ENCODE measurements at regions not wholly inside any gene's neighbourhood (a gene's known extent, or its start where the extent isn't known, plus 50 kb on each side); places are given as distances from the start of the nearest gene placed in this dataset.

GRCh38 chr13:79084802-79085424, 321.1 kb downstream of the RBM26 start:
- DNase-seq (ENCODE audit: low read depth in 3 of 3), result no peak

DNA sequence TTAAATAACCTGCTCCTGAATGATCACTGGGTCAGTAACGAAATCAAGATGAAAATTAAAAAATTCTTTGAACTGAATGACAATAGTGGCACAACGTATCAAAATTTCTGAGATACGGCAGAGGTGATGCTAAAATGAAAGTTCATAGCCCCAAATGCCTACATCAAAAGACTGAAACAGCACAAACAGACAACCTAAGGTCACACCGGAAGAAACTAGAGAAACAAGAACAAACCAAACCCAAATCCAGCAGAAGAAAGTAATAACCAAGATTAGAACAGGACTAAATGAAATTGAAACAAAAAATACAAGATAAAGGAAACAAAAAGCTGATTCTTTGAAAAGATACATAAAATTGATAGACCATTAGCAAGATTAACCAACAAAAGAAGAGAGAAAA, 324.1 kb downstream of the RBM26 start:
- no peak for DNase-seq (ENCODE audit: low read depth in 3 of 3)

DNA sequence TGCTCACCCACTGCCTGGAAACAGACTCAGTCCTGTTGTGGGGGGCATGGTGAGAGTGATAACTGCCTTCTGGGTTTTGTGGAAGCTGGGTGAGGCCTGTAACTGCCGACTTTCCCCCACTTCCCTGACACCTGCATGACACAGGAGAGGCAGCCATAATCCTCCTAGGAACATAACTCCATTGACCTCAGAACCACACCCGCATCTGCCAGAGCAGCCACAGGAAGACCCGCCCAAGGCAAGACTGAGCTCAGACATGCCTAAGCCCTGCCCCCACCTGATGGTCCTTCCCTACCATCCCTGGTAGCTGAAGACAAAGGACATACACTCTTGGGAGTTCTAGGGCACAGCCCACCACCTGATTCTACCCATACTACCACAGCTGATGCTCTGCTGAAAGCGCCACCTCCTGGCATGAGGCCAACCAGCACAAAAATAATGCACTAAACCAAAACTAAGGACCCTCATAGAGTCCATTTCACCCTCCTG, 326.7 kb downstream of the RBM26 start:
- no peak for DNase-seq (ENCODE audit: low read depth in 3 of 3)

DNA sequence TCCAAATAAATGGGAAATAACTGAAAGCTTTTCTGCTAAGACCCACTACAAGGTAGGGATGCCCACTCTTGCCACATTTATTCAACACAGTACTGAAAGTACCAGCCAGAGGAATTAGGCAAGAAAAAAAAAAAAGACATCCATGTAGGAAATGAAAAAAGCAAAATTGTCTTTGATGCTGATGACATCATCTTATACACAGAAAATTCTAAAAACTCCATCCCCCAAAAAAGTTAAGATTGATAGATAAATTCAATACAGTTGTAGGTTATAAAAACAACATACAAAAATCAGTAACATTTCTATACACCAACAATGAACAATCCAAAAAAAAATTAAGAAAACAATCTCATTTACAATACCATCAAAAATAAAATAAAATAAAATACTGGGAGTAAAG, 330.4 kb downstream of the RBM26 start:
- DNase-seq (ENCODE audit: low read depth in 3 of 3), result no peak

DNA sequence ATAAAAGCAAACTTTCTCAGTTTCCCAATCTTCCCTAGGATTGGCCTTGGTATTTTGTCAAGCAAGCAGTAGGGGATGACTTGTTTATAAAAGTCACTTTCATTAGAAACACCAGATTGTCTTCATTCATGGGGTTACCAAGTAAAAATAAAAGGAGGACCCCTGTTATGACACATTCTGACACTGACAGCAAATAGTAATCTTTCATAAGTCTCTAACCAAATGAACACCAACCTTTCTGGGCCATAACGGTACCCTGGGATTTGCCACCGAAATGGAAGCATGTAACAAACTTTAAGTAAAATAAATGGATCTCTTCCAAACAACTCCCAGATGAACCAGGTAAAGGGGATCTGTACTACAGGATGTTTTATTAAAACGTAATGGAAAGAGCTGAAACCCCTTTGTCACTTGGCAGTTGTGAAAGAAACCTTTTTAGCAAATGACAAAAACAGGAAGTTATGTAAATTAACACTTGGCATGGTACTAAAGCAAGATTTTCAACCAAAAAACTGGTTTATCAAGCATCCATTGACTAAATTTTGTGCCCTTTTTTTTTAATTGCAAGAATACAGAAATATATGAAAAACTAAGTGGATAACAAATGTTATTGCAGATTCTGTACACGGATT, 335.6 kb downstream of the RBM26 start:
- DNase-seq (ENCODE audit: low read depth in 3 of 3), result no peak

GRCh38 chr13:79062291-79062690, 343.8 kb downstream of the RBM26 start:
- no peak for DNase-seq (ENCODE audit: low read depth in 3 of 3)

- DNase-seq (ENCODE audit: low read depth in 3 of 3), result no peak
Measured at GRCh38 chr13:79060216-79060615, 345.8 kb downstream of the RBM26 start.

GRCh38 chr13:79056706-79057105, 349.3 kb downstream of the RBM26 start:
- DNase-seq (ENCODE audit: low read depth in 3 of 3), result no peak

- no peak for DNase-seq (ENCODE audit: low read depth in 3 of 3)
Measured at GRCh38 chr13:79051472-79051871, 354.6 kb downstream of the RBM26 start.

GRCh38 chr13:79044415-79044814, 361.6 kb downstream of the RBM26 start:
- no peak for DNase-seq (ENCODE audit: low read depth in 3 of 3)

DNA sequence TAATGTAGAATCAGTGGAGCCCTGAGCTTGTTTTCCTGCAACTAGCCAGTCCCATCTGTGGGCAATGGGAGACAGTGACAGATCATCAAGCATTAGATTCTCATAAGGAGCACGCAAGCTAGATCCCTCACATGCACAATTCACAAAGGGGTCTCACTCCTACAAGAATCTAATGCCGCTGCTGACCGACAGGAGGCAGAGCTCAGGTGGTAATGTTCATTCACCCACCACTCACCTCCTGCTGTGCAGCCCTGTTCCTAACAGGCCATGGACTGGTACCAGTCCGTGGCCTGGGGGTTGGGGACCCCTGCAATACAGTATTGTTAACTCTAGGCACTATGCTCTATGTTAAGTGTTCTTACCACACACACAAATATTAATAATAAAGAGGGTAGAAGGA, 362.8 kb downstream of the RBM26 start:
- DNase-seq (ENCODE audit: low read depth in 3 of 3), result no peak

DNA sequence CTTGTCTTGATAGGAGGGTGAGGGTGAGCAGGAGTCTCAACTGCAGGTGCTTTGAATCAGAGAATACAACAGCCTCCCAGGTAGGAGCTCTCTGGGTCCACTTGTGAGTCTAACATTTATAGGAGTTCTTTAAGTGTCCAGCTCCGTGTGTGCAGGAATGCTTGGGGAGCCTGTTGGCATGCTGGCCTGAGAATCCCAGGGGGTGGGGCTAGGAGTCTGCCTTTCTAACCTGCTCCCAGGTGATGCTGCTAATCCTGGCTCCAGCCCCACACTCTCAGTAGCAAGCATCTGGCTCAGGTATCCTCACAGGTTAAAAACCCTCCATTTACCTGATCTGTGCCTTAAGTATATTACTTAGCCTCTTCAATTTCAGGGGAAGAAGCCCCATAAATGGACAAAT, 368.9 kb downstream of the RBM26 start:
- DNase-seq (ENCODE audit: low read depth in 3 of 3), result no peak

DNA sequence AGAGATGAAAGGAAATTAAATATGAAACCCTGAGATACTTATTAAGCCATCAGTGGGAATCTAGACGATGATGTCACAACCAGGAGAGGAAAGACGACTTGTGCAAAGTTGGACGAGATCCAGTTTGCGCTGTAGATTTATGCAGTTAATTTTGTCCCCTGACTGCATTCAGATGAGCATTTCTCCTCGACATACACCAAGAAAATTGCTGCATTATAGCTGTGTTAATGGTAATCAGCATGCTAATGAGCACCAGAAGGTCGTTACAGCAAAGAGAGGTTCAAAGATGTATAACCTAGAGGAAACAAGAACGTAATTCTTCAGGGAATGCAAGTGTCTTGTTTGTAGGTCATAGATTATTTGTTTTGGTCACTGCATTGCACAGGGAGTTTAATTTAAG, 371.7 kb downstream of the RBM26 start:
- no peak for DNase-seq (ENCODE audit: low read depth in 3 of 3)

DNA sequence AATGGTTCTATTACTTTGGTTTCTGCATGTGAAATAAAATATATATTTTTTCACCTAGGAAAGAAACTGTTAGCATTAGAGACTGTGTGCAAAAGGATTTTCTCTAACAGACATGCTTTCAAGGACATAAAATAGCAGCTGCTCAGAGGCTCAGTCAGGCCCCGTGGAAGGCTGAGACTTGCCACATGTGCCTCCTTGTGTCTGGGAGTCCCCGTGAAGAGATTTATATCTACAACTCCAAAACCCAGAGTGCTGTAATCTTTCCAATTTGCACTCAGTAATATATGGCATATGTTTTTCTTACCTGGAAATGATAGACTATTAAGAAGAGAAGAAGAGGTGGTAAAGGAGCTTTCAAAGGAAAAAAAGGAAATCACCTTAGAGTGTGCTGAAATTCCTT, 371.6 kb upstream of the OBI1 start:
- DNase-seq (ENCODE audit: low read depth in 3 of 3), result no peak

DNA sequence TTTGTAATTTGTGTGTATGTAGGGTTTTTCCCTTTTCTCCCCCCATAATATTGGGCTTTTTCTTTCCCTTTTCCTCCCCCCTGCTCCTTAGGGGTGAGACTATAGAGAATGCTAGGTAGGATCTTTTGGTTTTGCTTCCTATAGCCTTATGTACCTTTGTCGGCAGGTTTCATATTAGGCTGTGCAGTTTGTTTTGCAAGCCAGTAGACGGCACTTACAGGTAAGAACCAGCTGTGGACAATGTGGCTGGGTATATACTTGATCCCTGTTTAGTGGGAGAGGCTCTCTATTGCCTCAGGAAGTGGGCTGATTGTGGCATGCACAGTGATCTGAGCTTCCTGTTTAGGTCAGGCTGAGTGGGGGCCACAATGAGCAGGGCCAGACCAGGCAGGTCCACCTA, 359.2 kb upstream of the OBI1 start:
- DNase-seq (ENCODE audit: low read depth in 3 of 3), result no peak

DNA sequence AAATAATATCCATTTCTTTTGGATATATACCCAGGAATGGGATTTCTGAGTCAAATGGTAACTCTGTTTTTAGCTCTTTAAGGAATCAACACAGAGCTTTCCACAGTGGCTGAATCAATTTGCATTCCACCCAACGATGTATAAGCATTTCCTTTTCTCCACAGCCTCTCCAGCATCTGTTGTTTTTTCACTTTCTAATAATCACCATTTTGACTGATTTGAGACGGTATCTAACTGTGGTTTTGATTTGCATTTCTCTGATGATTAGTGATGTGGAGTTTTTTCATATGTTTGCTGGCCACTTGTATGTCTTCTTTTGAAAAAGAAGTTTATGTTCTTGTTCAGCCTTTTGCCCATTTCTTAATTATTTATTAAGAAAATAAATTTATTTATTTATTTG, 352.2 kb upstream of the OBI1 start:
- DNase-seq (ENCODE audit: low read depth in 3 of 3), result no peak

DNA sequence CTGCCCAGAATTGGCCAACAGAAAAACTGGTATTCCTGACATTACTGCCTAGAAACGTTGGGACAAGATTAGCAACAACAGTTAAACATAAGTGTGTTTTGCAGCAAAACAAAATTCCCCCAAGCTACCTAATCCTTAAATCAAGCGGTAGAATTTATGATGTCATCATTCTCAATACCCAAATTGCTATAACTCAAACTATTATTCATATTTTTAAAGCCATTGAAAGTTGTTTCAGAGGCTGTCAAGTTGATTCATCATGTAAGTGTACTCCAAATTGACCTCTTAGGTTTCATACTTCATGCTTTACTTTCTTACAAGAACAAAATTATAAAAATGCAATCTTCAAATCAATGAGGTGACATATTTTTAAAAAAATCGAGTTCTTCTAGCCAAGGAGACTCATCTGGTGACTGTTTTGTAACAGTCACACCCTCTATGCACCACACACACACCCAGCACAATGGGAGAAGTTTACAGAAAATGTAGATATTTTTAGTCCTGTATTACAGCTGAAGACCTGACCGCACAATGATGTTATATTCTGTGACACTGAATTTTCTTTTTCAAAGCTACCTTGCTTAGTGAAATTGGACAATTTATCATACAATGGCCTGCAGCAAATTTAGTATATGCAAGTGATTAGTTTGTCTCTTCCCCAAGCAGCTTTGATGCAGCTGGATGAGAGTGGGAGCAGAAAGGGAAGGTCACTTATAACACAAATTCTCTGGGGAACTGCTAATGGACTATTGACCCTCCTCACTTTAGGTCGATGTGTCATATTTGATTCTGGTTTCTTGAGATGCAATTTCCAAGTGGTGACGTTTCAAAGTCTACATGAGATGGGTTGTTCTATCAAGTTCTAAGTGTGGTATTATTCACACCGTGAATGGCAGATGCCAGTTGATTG, 345.3 kb upstream of the OBI1 start:
- DNase-seq (ENCODE audit: low read depth in 3 of 3), result no peak

DNA sequence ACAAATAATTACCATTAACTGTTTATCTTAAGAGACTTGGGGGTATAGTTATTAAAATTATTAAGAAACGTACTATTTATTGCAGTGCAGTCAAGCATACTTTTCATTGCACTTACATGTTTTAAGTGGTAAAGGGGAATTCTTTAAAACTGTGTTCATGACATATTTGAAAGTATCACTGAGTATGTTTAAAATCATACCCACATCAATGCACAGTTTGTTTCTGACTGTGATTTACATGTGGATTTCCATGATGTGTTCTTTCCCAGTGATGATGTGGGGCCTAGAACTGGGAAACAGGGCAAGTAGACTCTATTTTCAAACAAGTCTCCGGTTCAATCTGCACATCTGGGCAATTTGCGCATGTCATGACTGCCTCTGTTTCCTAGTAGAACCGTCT, 340.5 kb upstream of the OBI1 start:
- no peak for DNase-seq (ENCODE audit: low read depth in 3 of 3)

DNA sequence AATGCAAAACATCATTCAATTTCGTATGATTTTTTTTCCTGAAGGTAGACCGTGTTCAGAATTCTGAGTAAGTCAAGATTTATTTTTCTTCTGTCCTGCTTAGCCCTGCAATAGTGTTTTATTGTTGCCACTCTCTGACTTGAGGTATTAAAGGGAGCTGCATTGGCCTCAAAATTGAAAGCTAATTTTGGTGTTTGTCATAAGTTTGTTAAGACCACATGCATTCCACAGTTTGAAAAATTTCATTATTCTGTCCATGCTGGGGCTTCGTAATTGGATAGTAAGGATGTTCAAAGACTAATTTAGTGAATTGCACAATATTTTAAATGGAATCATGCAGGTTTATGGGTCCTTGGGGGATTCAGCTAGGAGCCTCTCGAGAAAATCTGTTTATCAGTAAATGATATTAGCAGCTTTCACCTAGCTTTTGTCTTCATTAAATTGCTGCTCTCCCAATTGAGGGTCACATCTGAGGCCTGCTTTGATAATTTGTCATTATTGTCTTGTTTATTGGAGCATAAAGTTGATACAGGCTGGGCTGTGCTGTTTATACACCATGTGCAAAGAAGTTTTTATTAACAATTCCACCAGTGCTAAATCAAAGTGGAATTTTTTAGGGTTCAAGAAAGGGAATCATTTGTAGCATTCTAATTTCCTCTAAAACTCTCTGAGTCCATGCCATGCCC, 339.8 kb upstream of the OBI1 start:
- DNase-seq (ENCODE audit: low read depth in 3 of 3), result no peak

DNA sequence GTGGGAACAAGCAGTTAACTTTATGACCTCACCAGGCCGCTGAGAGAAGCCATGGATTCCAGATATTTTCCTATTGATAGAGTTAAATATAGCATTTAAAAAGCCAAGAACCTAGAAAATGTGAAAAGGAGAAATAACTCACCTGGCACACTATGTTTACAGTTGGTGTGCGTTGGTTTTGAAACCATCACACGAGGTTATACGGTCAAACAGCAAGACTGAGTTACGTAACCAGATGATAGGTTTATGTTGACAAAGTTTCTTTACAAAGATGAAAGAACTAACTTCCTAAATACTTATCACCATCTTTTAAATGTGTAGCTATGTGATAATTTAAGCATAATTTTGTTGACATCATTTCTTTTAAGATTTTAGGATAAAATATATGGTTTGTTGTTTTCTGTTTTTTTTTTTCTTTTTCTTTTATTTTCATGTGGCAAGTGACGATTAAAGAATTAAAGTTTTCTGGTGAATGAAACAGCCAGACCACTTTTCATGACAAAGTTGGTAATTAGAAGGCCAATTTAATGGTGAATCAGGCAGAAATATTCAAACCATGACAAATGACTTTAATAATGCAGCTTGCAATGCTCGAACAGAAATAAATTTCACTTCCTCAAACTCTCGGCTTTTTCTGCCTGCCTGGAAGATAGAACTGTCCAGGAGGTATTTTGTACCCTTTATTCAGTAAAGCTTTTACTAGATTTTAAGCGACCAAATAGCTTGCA, 339.1 kb upstream of the OBI1 start:
- no peak for DNase-seq (ENCODE audit: low read depth in 3 of 3)

GRCh38 chr13:78993792-78994191, 334.8 kb upstream of the OBI1 start:
- no peak for DNase-seq (ENCODE audit: low read depth in 3 of 3)

DNA sequence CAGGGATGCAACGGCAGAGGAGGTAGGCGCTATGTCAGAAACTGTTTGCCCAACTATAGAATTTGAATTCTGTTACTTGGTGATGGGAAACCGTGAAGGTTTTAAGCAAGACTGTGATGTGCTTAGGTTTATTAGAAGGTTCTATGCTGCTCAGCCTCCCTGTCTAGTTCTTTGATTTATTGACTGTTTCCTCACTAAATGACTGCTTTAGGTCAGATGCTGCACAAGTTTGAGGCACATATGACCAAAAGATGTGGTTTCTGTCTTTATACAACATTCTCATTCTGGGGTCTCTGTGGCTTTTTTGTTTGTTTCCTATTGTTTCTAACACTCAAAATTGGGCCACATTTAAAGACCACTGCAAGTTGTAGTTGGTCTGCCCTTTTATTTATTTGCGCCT, 323.0 kb upstream of the OBI1 start:
- no peak for DNase-seq (ENCODE audit: low read depth in 3 of 3)
